Breast epithelium (tissue), 4 donors: ENCODE measurements at regions not wholly inside any gene's neighbourhood (a gene's known extent, or its start where the extent isn't known, plus 50 kb on each side); places are given as distances from the start of the nearest gene placed in this dataset.

ENCODE experiments used
- DNase-seq, 2 donors: peaks; one replicate each; pipeline ENCODE4 v3.0.0-alpha.2; 2019; ENCODE audit warnings: low spot score in 2 of 2
- H3K27ac ChIP-seq, 2 donors: fragments of 200-600 bp; sonication (generic) in 1 of 2; one replicate each; pipeline ENCODE4 v1.5.1; 2016 to 2019; ENCODE audit warnings: mild to moderate bottlenecking in 1 of 2
- H3K27me3 ChIP-seq, 2 donors: fragments of 200-600 bp; sonication (generic) in 1 of 2; one replicate each; pipeline versions ENCODE4 v1.5.1 to v1.6.0; 2017 to 2019; ENCODE audit warnings: control low read depth in 1 of 2, mild to moderate bottlenecking in 1 of 2
- H3K36me3 ChIP-seq: fragments of 200-600 bp; one replicate; pipeline ENCODE4 v1.5.1; 2019
- H3K4me1 ChIP-seq, 2 donors: fragments of 200-600 bp; sonication (generic); one replicate each; pipeline ENCODE4 v1.5.1; 2016 to 2019; ENCODE audit warnings: control low read depth in 1 of 2
- H3K4me3 ChIP-seq, 3 donors: fragments of 200-600 bp; sonication (generic); 1 replicate in 2 of 3; 2 replicates in 1 of 3; pipeline ENCODE4 v1.5.1; 2016 to 2019; ENCODE audit warnings: mild to moderate bottlenecking in 3 of 3, moderate library complexity in 2 of 3
- H3K9me3 ChIP-seq, 2 donors: fragments of 200-600 bp; sonication (generic) in 1 of 2; one replicate each; pipeline ENCODE4 v1.5.1; 2016 to 2019; ENCODE audit warnings: control low read depth in 1 of 2
- CTCF ChIP-seq, 3 donors: fragments of 450-650 bp; IDR thresholded peaks; one replicate each; pipeline ENCODE4 v1.5.1; 2016 to 2017; ENCODE audit warnings: antibody characterized with exemption in 3 of 3, mild to moderate bottlenecking in 3 of 3, moderate library complexity in 3 of 3
- POLR2A ChIP-seq: fragments of 450-650 bp; IDR thresholded peaks from one replicate; pipeline ENCODE4 v1.6.1; 2016; ENCODE audit warnings: antibody characterized with exemption, mild to moderate bottlenecking, moderate library complexity
- POLR2AphosphoS5 ChIP-seq, 3 donors: sonication (generic); formaldehyde crosslinking; IDR thresholded peaks; one replicate each; pipeline ENCODE4 v1.6.1; 2017; ENCODE audit warnings: antibody characterized with exemption in 3 of 3
- intact Hi-C: fragments of 100-400 bp; cut with DNase I; formaldehyde crosslinking; loops from one replicate; pipeline ENCODE4 v1.15.1; 2023; ENCODE audit warnings: low total_unique reads

DNA sequence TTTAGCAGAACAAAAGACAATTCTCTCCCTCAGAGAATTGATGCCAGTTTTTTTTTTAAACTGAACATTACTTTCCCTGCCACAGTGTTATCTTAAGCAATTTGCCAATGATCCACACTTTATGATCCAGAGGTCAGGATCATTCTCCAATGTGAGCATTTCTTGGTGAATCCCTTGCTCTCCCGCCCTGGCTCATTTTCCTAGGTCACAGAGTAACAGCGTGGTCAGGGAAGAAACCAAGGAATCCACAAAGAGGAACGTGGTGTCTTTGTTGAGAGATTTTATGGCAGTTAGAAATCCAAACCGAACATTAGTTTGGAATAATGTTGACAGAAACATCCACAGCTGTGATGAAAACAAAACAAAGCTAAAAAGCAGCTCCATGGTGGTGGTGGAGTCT, 250.3 kb downstream of the TTC32 start:
- intact Hi-C loops: no loop called here
- H3K36me3 ChIP-seq: no peaks in the 10 kb centered on the region
- H3K9me3 ChIP-seq: no peaks in the 10 kb centered on the region
- no peak overlapping the region for H3K4me3 ChIP-seq
- TF ChIP-seq POLR2AphosphoS5 (IDR thresholded peaks at IDR 0.05) (no peak), CTCF (IDR thresholded peaks at IDR 0.05) (no peak), POLR2A (no peak)
- H3K27ac ChIP-seq: peak overlapping the region; percentile 19 to 53
- H3K4me1 ChIP-seq: no peaks in the 10 kb centered on the region
- H3K27me3 ChIP-seq: no peaks in the 10 kb centered on the region
- DNase-seq: no peak

DNA sequence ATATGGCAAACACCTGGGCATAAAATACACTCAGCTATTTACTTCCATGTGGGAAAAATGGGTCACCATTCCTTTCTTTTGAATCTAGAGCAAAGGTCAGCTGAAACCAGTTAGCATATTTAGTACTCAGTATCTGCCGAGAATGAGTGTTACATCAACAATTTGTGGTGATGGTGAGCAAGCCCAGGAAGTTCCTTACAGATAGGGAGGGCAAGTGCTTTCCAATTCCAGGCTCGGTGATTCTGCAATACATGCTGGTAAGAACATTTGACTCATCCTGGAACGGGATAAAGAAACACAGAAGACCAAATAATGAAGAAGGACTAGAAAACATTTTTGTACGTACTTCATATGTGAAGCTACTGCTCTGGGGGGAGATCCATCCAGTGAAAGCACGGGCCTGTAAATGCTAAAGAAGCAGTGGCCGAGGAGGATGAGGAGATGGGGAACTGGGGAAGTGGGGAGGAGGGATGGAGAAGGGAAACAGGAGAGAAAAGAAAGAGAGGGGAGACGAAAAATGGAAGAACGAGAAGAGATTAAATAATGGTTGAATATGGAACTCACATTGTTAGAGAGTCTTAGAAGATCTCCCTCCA, 251.9 kb downstream of the TTC32 start:
- intact Hi-C loops: no loop called here
- Histone ChIP-seq H3K9me3 (no peaks in the 10 kb centered on the region), H3K36me3 (no peaks in the 10 kb centered on the region), H3K27me3 (no peaks in the 10 kb centered on the region), H3K4me1 (no peaks in the 10 kb centered on the region), H3K27ac (peak overlapping the region; percentile 38 to 80), H3K4me3 (no peak overlapping the region)
- TF ChIP-seq CTCF (IDR thresholded peaks at IDR 0.05) (no peak), POLR2AphosphoS5 (IDR thresholded peaks at IDR 0.05) (peak in 1 of 3 donors; percentile 13), POLR2A (no peak)
- peak in 1 of 2 donors; percentile 36 for DNase-seq

- no peaks in the 10 kb centered on the region for H3K36me3 ChIP-seq
- H3K27ac ChIP-seq: peak overlapping the region in 1 of 2 donors; percentile 30
- H3K4me3 ChIP-seq: no peak overlapping the region
- intact Hi-C loops: no loop called here
- no peaks in the 10 kb centered on the region for H3K27me3 ChIP-seq
- no peak for DNase-seq
- TF ChIP-seq POLR2A (no peak), CTCF (IDR thresholded peaks at IDR 0.05) (no peak), POLR2AphosphoS5 (IDR thresholded peaks at IDR 0.05) (no peak)
- no peaks in the 10 kb centered on the region for H3K4me1 ChIP-seq
- no peaks in the 10 kb centered on the region for H3K9me3 ChIP-seq
Measured at GRCh38 chr2:19649142-19649541, 252.6 kb downstream of the TTC32 start.

DNA sequence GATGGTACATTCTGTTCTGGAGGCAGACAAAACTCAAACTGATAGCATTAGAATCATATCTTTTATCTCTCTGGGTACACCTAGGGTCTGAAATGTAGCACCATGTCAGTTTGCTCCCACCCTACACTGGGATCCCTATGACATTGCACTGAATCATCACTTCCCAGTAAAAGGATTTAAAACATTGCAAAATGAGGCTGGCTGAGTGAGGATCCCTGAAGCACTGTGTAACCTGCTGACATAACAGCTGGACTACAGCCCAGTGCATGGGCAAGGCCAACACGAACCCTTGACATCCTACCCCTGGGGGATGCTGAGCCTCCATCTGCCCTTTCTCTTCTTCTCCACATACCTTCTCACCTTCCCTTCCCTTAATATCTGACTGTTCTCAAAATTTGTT, 253.2 kb downstream of the TTC32 start:
- intact Hi-C loops: no loop called here
- Histone ChIP-seq H3K27ac (peak overlapping the region in 1 of 2 donors; percentile 66), H3K36me3 (no peaks in the 10 kb centered on the region)

DNA sequence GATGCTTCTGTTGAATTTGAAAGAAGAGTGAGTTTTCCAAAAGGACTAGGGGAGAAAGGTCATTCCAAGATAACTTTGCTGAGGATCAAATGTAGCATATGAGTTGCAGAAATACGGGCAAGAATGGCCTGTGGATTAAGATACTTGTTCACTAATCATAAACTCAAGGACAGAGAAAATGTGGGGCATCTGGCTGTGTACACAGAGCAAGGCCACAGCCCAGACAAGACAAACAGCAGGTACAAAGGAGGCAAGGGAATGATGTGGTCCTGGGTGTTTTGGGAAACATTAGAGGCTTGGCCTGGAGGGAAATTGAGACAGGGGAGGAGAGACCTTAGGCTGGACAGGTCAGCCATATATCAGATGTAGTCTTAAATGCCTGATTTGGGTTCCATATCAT, 254.8 kb downstream of the TTC32 start:
- intact Hi-C loops: no loop called here
- Histone ChIP-seq H3K27me3 (no peaks in the 10 kb centered on the region), H3K36me3 (no peaks in the 10 kb centered on the region), H3K9me3 (no peaks in the 10 kb centered on the region), H3K4me3 (no peak overlapping the region), H3K27ac (no peak overlapping the region), H3K4me1 (no peaks in the 10 kb centered on the region)
- DNase-seq: no peak
- TF ChIP-seq POLR2AphosphoS5 (IDR thresholded peaks at IDR 0.05): no peak
- no peak for TF ChIP-seq POLR2A
- no peak for TF ChIP-seq CTCF (IDR thresholded peaks at IDR 0.05)

More for the DNA sequence above, 253.2 kb downstream of the TTC32 start:
- no peaks in the 10 kb centered on the region for H3K9me3 ChIP-seq
- DNase-seq: no peak
- H3K4me1 ChIP-seq: no peaks in the 10 kb centered on the region
- no peak for TF ChIP-seq POLR2A
- TF ChIP-seq POLR2AphosphoS5 (IDR thresholded peaks at IDR 0.05): peak in 1 of 3 donors; percentile 57
- no peak overlapping the region for H3K4me3 ChIP-seq
- no peaks in the 10 kb centered on the region for H3K27me3 ChIP-seq
